ENCODE measurements at regions not wholly inside any gene's neighbourhood (a gene's known extent, or its start where the extent isn't known, plus 50 kb on each side); places are given as distances from the start of the nearest gene placed in this dataset.
"Not testable (repeated sequence)": the region's sequence is repeated elsewhere in the genome, so short reads cannot be mapped to it uniquely, and the experiment has no call there.

- peak; percentile 24 to 35 for DNase-seq
These were observed 121.6 kb upstream of the ZNF92 start for GRCh38 chr7:65251851-65252620.

GRCh38 chr7:65250697-65251395 lies 122.8 kb upstream of the ZNF92 start:
- DNase-seq: no peak

GRCh38 chr7:65250216-65250615 lies 123.4 kb upstream of the ZNF92 start:
- no peak for DNase-seq

GRCh38 chr7:65247491-65247890 lies 126.2 kb upstream of the ZNF92 start:
- no peak for DNase-seq

- no peak for DNase-seq
These were observed 133.8 kb upstream of the ZNF92 start for GRCh38 chr7:65239707-65240352.

GRCh38 chr7:65239324-65239706 lies 134.3 kb upstream of the ZNF92 start:
- DNase-seq: no peak

GRCh38 chr7:65238785-65239184 lies 134.9 kb upstream of the ZNF92 start:
- DNase-seq: no peak

GRCh38 chr7:65235586-65235985 lies 138.1 kb upstream of the ZNF92 start:
- no peak for DNase-seq

- DNase-seq: no peak
These were observed 140.1 kb upstream of the ZNF92 start for GRCh38 chr7:65233409-65234034.

- DNase-seq: no peak
These were observed 143.4 kb upstream of the ZNF92 start for GRCh38 chr7:65230231-65230630.

GRCh38 chr7:65225422-65226006 lies 148.1 kb upstream of the ZNF92 start:
- no peak for DNase-seq

GRCh38 chr7:65222655-65223054 lies 151.0 kb upstream of the ZNF92 start:
- DNase-seq: no peak

- DNase-seq: no peak
These were observed 152.0 kb upstream of the ZNF92 start for GRCh38 chr7:65221683-65222082.

GRCh38 chr7:65219623-65220022 lies 154.0 kb upstream of the ZNF92 start:
- no peak for DNase-seq

GRCh38 chr7:65216469-65216868 lies 157.2 kb upstream of the ZNF92 start:
- DNase-seq: peak; percentile 75

- DNase-seq: not testable (repeated sequence)
These were observed 160.4 kb upstream of the ZNF92 start for GRCh38 chr7:65213260-65213659.

- DNase-seq: not testable (repeated sequence)
These were observed 174.4 kb upstream of the ZNF92 start for GRCh38 chr7:65199221-65199620.

GRCh38 chr7:65193334-65194058 lies 180.2 kb upstream of the ZNF92 start:
- not testable (repeated sequence) for DNase-seq

- DNase-seq: not testable (repeated sequence)
These were observed 170.6 kb upstream of the ERV3-1 start for GRCh38 chr7:65177041-65177440.

- not testable (repeated sequence) for DNase-seq
These were observed 143.6 kb upstream of the ERV3-1 start for GRCh38 chr7:65150105-65150504.

- DNase-seq: not testable (repeated sequence)
These were observed 139.8 kb upstream of the ERV3-1 start for GRCh38 chr7:65146118-65146914.

All from CD4-positive, alpha-beta T cell treated with Interleukin-4 for 1 hour (primary cell).